Heart left ventricle (tissue), 13 donors: ENCODE measurements at regions not wholly inside any gene's neighbourhood (a gene's known extent, or its start where the extent isn't known, plus 50 kb on each side); places are given as distances from the start of the nearest gene placed in this dataset.

Source experiments
- POLR2A ChIP-seq, 2 donors: fragments of 450-650 bp; IDR thresholded peaks; one replicate each; pipeline ENCODE4 v1.6.1; 2017; ENCODE audit warnings: antibody characterized with exemption in 2 of 2, mild to moderate bottlenecking in 2 of 2, moderate library complexity in 2 of 2
- TF ChIP-seq, protein P1 (sequence below), 12 donors: fragments of 200-600 bp; sonication (generic) in 4 of 12; IDR thresholded peaks; one replicate each; pipeline versions ENCODE4 v1.5.0 to v1.8.0; 2018 to 2022; ENCODE audit warnings: antibody characterized with exemption in 12 of 12, mild to moderate bottlenecking in 5 of 12
- donor health status: ischemic (EF 13 %, LVEDD 7.1; RV severe dilation, severe dysfunction).
- donor health status: DM: no; HTN: yes; CAD: no.
- donor health status: DM: no; HTN: no; CAD: no.
- donor health status: ischemic (EF 25% LVEDD 6.9; RV normal size, moderate dysfunction).
- donor health status: ischemic (EF 25% LVEDD 5.7; RV mildly dilated, moderate dysfunction).
- donor health status: ischemic (EF 35%, LVEDD 5.7; RV mildly dilated, moderate dysfunction).
- donor health status: nonischemic (EF 11% LVEDD 7.7; RV severe dilation, severe dysfunction).
- donor health status: DM: yes; HTN: yes; CAD: no.
- donor health status: PGD.
- donor health status: ischemic (EF 29% LVEDD 5.4; RV normal size, mild dysfunction).
- donor health status: nonischemic (EF 23%, LVEDD 6.1; RV moderate dilation, normal function).

- no peak for TF ChIP-seq POLR2A (IDR thresholded peaks at IDR 0.05)
- TF ChIP-seq, protein P1, sequence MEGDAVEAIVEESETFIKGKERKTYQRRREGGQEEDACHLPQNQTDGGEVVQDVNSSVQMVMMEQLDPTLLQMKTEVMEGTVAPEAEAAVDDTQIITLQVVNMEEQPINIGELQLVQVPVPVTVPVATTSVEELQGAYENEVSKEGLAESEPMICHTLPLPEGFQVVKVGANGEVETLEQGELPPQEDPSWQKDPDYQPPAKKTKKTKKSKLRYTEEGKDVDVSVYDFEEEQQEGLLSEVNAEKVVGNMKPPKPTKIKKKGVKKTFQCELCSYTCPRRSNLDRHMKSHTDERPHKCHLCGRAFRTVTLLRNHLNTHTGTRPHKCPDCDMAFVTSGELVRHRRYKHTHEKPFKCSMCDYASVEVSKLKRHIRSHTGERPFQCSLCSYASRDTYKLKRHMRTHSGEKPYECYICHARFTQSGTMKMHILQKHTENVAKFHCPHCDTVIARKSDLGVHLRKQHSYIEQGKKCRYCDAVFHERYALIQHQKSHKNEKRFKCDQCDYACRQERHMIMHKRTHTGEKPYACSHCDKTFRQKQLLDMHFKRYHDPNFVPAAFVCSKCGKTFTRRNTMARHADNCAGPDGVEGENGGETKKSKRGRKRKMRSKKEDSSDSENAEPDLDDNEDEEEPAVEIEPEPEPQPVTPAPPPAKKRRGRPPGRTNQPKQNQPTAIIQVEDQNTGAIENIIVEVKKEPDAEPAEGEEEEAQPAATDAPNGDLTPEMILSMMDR (IDR thresholded peaks at IDR 0.05) = no peak
These were observed 95.2 kb upstream of the C11orf87 start for GRCh38 chr11:109326781-109327180.
